H9 (cell line): ENCODE measurements at regions not wholly inside any gene's neighbourhood (a gene's known extent, or its start where the extent isn't known, plus 50 kb on each side); places are given as distances from the start of the nearest gene placed in this dataset.

Experiments used
- DNase-seq: peaks from one replicate; pipeline ENCODE4 v3.0.0-alpha.2; 2017
- H2AFZ ChIP-seq: one replicate; pipeline ENCODE4 v1.6.1; 2013; ENCODE audit warnings: mild to moderate bottlenecking, low read length, control low read depth, moderate library complexity
- H2AK5ac ChIP-seq: 2 replicates; pipeline ENCODE4 v1.6.1; 2013; ENCODE audit warnings: low read length, control low read depth, mixed read lengths; ENCODE audit not compliant: insufficient read length
- H2BK120ac ChIP-seq: one replicate; pipeline ENCODE4 v1.6.1; 2013; ENCODE audit warnings: low read depth, mild to moderate bottlenecking, low read length, control low read depth, inconsistent platforms; ENCODE audit not compliant: poor library complexity, severe bottlenecking
- H2BK12ac ChIP-seq: 2 replicates; pipeline ENCODE4 v1.6.1; 2013; ENCODE audit warnings: low read length, control low read depth, mixed read lengths, low read depth; ENCODE audit not compliant: insufficient read length
- H2BK15ac ChIP-seq: 2 replicates; pipeline ENCODE4 v1.6.1; 2013; ENCODE audit warnings: low read depth, low read length, control low read depth
- H2BK20ac ChIP-seq: one replicate; pipeline ENCODE4 v1.6.1; 2013; ENCODE audit warnings: low read depth, mild to moderate bottlenecking, low read length, control low read depth, inconsistent platforms; ENCODE audit not compliant: poor library complexity, severe bottlenecking
- H2BK5ac ChIP-seq: 2 replicates; pipeline ENCODE4 v1.6.1; 2013; ENCODE audit warnings: low read length, control low read depth, mixed read lengths; ENCODE audit not compliant: insufficient read length
- H3K14ac ChIP-seq: 2 replicates; pipeline ENCODE4 v1.6.1; 2013; ENCODE audit warnings: low read length, control low read depth; ENCODE audit not compliant: insufficient read depth
- H3K18ac ChIP-seq: 2 replicates; pipeline ENCODE4 v1.6.1; 2013; ENCODE audit warnings: low read depth, mild to moderate bottlenecking, mixed read lengths, low read length, control low read depth; ENCODE audit not compliant: insufficient read length
- H3K23ac ChIP-seq: 2 replicates; pipeline ENCODE4 v1.6.1; 2013; ENCODE audit warnings: low read length, control low read depth, mixed read lengths, low read depth; ENCODE audit not compliant: insufficient read length
- H3K23me2 ChIP-seq: 2 replicates; pipeline ENCODE4 v1.6.1; 2013; ENCODE audit warnings: low read depth, mild to moderate bottlenecking, mixed read lengths, low read length, control low read depth; ENCODE audit not compliant: insufficient read length, poor library complexity, severe bottlenecking
- H3K27ac ChIP-seq: 2 replicates; pipeline ENCODE4 v1.5.1; 2013; ENCODE audit warnings: low read length, control low read depth, mixed read lengths, low read depth; ENCODE audit not compliant: insufficient read length
- H3K27me3 ChIP-seq: 2 replicates; pipeline ENCODE4 v1.6.1; 2013; ENCODE audit warnings: low read length, control low read depth, inconsistent platforms; ENCODE audit not compliant: insufficient read depth
- H3K4ac ChIP-seq: 2 replicates; pipeline ENCODE4 v1.6.1; 2013; ENCODE audit warnings: low read depth, mild to moderate bottlenecking, control low read depth, inconsistent platforms, low read length, moderate library complexity
- H3K4me1 ChIP-seq: 2 replicates; pipeline ENCODE4 v1.6.1; 2013; ENCODE audit warnings: low read length, control low read depth, inconsistent platforms; ENCODE audit not compliant: insufficient read depth
- H3K4me2 ChIP-seq: 2 replicates; pipeline ENCODE4 v1.6.1; 2013; ENCODE audit warnings: low read length, control low read depth, mixed read lengths; ENCODE audit not compliant: insufficient read length, insufficient read depth
- H3K56ac ChIP-seq: 2 replicates; pipeline ENCODE4 v1.6.1; 2013; ENCODE audit warnings: low read depth, mild to moderate bottlenecking, mixed read lengths, low read length, control low read depth; ENCODE audit not compliant: insufficient read length
- H3K79me1 ChIP-seq: 2 replicates; pipeline ENCODE4 v1.6.1; 2013; ENCODE audit warnings: low read depth, mild to moderate bottlenecking, moderate library complexity, low read length, control low read depth, inconsistent platforms; ENCODE audit not compliant: insufficient read depth, poor library complexity, severe bottlenecking
- H3K79me2 ChIP-seq: 2 replicates; pipeline ENCODE4 v1.6.1; 2013; ENCODE audit warnings: low read length, control low read depth, inconsistent platforms; ENCODE audit not compliant: insufficient read depth
- H3K9ac ChIP-seq: 2 replicates; pipeline ENCODE4 v1.6.1; 2013; ENCODE audit warnings: low read length, control low read depth, mixed read lengths; ENCODE audit not compliant: insufficient read length; ENCODE audit errors: extremely low read depth
- H3K9me3 ChIP-seq: one replicate; pipeline ENCODE4 v1.6.1; 2013; ENCODE audit warnings: low read depth, low read length, inconsistent platforms; ENCODE audit not compliant: control insufficient read depth
- H3T11ph ChIP-seq: one replicate; pipeline ENCODE4 v1.6.1; 2013; ENCODE audit warnings: mild to moderate bottlenecking, low read length, control low read depth, inconsistent platforms
- H4K20me1 ChIP-seq: one replicate; pipeline ENCODE4 v1.6.1; 2013; ENCODE audit not compliant: control insufficient read depth, insufficient read length, insufficient read depth
- H4K5ac ChIP-seq: 2 replicates; pipeline ENCODE4 v1.6.1; 2013; ENCODE audit warnings: low read depth, mild to moderate bottlenecking, mixed read lengths, low read length, control low read depth; ENCODE audit not compliant: insufficient read length
- H4K8ac ChIP-seq: replicated peaks from 2 replicates; pipeline ENCODE4 v1.6.1; 2013; ENCODE audit warnings: low read length, control low read depth, mixed read lengths, low read depth; ENCODE audit not compliant: insufficient read length
- H4K91ac ChIP-seq: 2 replicates; pipeline ENCODE4 v1.6.1; 2013; ENCODE audit warnings: low read depth, mild to moderate bottlenecking, moderate library complexity, mixed read lengths, low read length, control low read depth; ENCODE audit not compliant: insufficient read length
- H3K27ac Mint-ChIP-seq, 3 experiments: 2 replicates in 2 of 3; 3 replicates in 1 of 3; pipeline ENCODE4 v1.8.0; 2020 to 2021; ENCODE audit warnings: mixed read lengths in 3 of 3, mild to moderate bottlenecking in 1 of 3, moderate library complexity in 1 of 3
- H3K27me3 Mint-ChIP-seq: 2 replicates; pipeline ENCODE4 v1.8.0; 2021; ENCODE audit warnings: low read depth, mild to moderate bottlenecking, moderate library complexity, mixed read lengths
- H3K36me3 Mint-ChIP-seq, 3 experiments: 2 replicates in 2 of 3; 3 replicates in 1 of 3; pipeline ENCODE4 v1.8.0; 2020 to 2021; ENCODE audit warnings: low read depth in 3 of 3, mixed read lengths in 3 of 3; ENCODE audit not compliant: insufficient read depth in 1 of 3
- H3K4me1 Mint-ChIP-seq, 2 experiments: 2 replicates each; pipeline ENCODE4 v1.8.0; 2020; ENCODE audit warnings: mixed read lengths in 2 of 2
- H3K4me3 Mint-ChIP-seq, 2 experiments: 2 replicates in 1 of 2; 3 replicates in 1 of 2; pipeline ENCODE4 v1.8.0; 2020 to 2021; ENCODE audit warnings: mild to moderate bottlenecking in 2 of 2, mixed read lengths in 2 of 2, moderate library complexity in 1 of 2
- H3K9me3 Mint-ChIP-seq, 2 experiments: 2 replicates in 1 of 2; 3 replicates in 1 of 2; pipeline ENCODE4 v1.8.0; 2020; ENCODE audit warnings: mild to moderate bottlenecking in 2 of 2, mixed read lengths in 2 of 2, moderate library complexity in 1 of 2
- WGBS: extraction: QIAGEN DNeasy Blood & Tissue Kit; methylation state at CpG from one replicate; pipeline ENCODE4 v1.1.7; 2013; ENCODE audit warnings: missing lambda C conversion rate, low lambda C conversion rate, mixed read lengths; ENCODE audit not compliant: insufficient read length; ENCODE audit errors: extremely low coverage; 5-methylcytosine and 5-hydroxymethylcytosine counted together
- TF ChIP-seq, protein P1 (sequence below): fragments of 200-600 bp; sonication (generic); conservative IDR thresholded peaks from 3 replicates; pipeline ENCODE4 v1.8.0; 2021; ENCODE audit warnings: antibody characterized with exemption, mild to moderate bottlenecking

DNA sequence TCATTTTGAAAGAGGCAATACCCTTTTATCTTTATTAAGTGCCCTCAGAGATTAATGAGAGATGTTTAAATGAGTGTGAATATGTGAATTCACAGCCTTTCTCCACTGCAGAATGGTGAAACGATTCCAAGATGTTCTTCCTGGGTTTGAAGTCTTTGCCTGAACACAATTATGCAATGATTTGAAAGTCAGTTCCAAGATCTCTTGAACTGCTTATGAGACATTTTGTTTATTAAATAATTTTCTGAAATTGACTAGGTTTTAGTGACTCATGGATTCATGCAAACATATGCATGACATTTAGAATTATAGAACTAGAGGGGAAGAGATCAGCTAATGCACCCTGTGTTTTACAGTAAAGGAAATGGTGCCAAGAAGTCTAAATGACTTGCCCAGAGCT lies 118.1 kb upstream of the SLC38A2 start:
- Histone ChIP-seq H3T11ph (no peak overlapping the region), H3K79me2 (no peaks in the 10 kb centered on the region), H3K4ac (no peak overlapping the region), H2BK12ac (no peak overlapping the region), H3K23me2 (no peaks in the 10 kb centered on the region), H3K9ac (no peak overlapping the region), H4K20me1 (no peaks in the 10 kb centered on the region), H2AFZ (no peak overlapping the region), H2BK20ac (no peak overlapping the region), H3K27me3 (no peaks in the 10 kb centered on the region), H3K18ac (no peak overlapping the region), H3K9me3 (no peaks in the 10 kb centered on the region), H3K4me2 (no peak overlapping the region), H2AK5ac (no peak overlapping the region), H4K5ac (no peak overlapping the region), H3K79me1 (no peaks in the 10 kb centered on the region), H4K91ac (no peak overlapping the region), H3K27ac (no peak overlapping the region), H2BK15ac (no peak overlapping the region), H2BK120ac (no peak overlapping the region), H2BK5ac (no peak overlapping the region), H4K8ac (no peak overlapping the region), H3K56ac (no peak overlapping the region), H3K14ac (no peak overlapping the region), H3K23ac (no peak overlapping the region), H3K4me1 (peaks cover 9% of the 10 kb centered on the region)
- H3K4me1 Mint-ChIP-seq, result peaks cover 27 to 28% of the 10 kb centered on the region in 2 experiments
- no peaks in the 10 kb centered on the region; a peak in 2 of 7 replicates for H3K36me3 Mint-ChIP-seq
- H3K27ac Mint-ChIP-seq, result no peak overlapping the region
- no peak overlapping the region for H3K4me3 Mint-ChIP-seq
- TF ChIP-seq, protein P1, sequence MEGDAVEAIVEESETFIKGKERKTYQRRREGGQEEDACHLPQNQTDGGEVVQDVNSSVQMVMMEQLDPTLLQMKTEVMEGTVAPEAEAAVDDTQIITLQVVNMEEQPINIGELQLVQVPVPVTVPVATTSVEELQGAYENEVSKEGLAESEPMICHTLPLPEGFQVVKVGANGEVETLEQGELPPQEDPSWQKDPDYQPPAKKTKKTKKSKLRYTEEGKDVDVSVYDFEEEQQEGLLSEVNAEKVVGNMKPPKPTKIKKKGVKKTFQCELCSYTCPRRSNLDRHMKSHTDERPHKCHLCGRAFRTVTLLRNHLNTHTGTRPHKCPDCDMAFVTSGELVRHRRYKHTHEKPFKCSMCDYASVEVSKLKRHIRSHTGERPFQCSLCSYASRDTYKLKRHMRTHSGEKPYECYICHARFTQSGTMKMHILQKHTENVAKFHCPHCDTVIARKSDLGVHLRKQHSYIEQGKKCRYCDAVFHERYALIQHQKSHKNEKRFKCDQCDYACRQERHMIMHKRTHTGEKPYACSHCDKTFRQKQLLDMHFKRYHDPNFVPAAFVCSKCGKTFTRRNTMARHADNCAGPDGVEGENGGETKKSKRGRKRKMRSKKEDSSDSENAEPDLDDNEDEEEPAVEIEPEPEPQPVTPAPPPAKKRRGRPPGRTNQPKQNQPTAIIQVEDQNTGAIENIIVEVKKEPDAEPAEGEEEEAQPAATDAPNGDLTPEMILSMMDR, result no peak
- WGBS, result no CpG with 5 or more reads among the region's 1 CpG
- DNase-seq, result no peak
- no peaks in the 10 kb centered on the region for H3K9me3 Mint-ChIP-seq
- H3K27me3 Mint-ChIP-seq, result no peaks in the 10 kb centered on the region
